Astrocyte of the spinal cord (primary cell): ENCODE measurements at regions not wholly inside any gene's neighbourhood (a gene's known extent, or its start where the extent isn't known, plus 50 kb on each side); places are given as distances from the start of the nearest gene placed in this dataset.

ENCODE experiments used
- DNase-seq: peaks from one replicate; pipeline ENCODE4 v3.0.0; 2011; ENCODE audit warnings: low read depth, low spot score
- H3K4me3 ChIP-seq: 2 replicates; pipeline ENCODE4 v1.5.1; 2011; ENCODE audit warnings: low read depth, mild to moderate bottlenecking, low read length, moderate library complexity
- in situ Hi-C: cut with HindIII; loops from 2 replicates; pipeline ENCODE4 v1.10.0; 2017; ENCODE audit warnings: low sequenced_read_pairs
- TF ChIP-seq, protein P1 (sequence below): IDR thresholded peaks from 2 replicates; pipeline ENCODE4 v1.5.1; 2012; ENCODE audit warnings: low read depth, mild to moderate bottlenecking, low read length, inconsistent platforms

DNA sequence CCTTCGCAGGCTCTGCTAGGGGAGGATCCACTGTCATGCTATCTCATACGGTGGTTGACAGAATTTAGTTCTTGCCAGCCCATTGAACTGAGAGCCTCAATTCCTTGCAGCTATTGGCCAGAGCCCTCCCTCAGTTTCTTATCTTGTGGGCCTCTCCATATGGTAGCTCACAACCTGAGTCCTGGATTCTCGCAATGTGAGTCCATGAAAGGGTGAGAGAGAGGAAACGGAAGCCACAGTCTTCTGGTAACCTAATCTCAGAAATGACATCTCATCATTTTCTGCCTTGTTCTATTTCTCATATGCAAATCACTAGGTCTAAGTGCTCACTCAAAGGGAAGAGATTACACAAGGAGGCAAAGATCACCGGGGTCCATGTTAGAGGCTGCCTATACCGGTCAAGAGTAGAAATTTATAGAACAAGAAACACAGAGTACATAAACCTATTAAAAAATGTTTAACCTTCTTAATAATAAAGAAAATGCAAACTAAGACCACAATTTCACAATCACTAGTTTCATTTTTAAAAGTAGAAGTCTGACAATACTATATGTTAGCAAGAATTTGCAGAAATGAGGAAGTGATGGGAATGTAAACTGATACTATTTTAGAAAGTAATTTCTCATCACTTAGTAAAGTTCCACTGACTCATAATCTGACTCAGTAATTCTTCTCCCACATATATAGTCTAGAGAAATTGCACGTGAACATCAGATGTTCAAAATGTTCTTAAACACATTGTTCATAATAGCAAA lies 378.4 kb upstream of the AGTR1 start:
- in situ Hi-C loops: no loop called here
- TF ChIP-seq, protein P1, sequence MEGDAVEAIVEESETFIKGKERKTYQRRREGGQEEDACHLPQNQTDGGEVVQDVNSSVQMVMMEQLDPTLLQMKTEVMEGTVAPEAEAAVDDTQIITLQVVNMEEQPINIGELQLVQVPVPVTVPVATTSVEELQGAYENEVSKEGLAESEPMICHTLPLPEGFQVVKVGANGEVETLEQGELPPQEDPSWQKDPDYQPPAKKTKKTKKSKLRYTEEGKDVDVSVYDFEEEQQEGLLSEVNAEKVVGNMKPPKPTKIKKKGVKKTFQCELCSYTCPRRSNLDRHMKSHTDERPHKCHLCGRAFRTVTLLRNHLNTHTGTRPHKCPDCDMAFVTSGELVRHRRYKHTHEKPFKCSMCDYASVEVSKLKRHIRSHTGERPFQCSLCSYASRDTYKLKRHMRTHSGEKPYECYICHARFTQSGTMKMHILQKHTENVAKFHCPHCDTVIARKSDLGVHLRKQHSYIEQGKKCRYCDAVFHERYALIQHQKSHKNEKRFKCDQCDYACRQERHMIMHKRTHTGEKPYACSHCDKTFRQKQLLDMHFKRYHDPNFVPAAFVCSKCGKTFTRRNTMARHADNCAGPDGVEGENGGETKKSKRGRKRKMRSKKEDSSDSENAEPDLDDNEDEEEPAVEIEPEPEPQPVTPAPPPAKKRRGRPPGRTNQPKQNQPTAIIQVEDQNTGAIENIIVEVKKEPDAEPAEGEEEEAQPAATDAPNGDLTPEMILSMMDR: no peak
- H3K4me3 ChIP-seq: no peak overlapping the region
- DNase-seq: peak; percentile 81

DNA sequence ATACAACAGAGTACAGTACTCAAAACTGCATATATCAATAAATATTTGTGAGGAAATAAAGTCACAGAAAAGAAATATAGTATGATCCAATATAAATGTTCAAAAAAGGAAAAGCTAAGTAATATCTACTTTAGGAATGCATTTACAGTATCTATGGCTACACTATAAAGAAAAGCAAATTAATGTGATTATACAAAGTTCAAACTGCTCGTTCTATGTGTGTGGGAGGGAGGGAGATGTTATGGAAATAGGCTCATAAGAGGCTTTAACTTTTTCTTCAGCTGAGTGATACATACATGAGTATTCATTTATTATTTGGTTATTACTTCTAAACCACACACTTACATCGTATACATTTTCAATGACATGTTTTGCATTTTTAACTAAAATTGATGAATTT lies 377.7 kb upstream of the AGTR1 start:
- TF ChIP-seq, protein P1: no peak
- H3K4me3 ChIP-seq: no peak overlapping the region
- DNase-seq: no peak
- in situ Hi-C loops: no loop called here

DNA sequence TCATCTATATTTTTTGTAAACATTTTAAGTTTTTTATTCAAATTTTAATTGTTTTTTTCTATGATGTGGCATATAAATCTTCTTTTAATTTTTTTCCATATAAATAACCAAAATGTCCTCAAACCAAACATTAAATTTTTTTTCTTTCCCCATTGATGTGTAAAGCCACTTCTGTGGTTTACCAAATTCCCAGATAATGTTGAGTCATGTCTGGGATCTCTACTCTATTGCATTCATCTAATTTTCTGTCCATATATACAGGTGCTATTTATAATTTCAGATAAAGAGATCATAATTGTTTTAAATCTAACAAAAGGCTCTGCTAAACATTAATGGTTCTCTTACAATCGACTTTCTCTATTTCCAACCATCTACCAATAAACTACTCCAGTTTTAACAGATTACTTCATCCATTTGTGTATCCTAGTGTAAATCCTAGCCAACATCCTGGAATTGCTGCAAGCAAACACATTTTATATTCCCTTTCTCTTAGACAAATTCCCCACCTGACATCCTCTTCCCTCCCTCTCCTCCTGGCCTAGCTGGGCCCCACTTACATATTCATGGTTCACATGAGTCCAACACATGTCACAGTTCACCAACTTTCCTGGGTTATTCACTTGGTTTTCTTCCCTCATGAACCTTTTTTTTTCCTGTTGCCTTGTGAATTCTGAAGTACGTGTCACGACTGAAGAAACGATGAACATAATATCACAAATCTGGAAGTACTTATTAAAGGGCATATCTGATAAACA lies 368.0 kb upstream of the AGTR1 start:
- H3K4me3 ChIP-seq: no peak overlapping the region
- TF ChIP-seq, protein P1: no peak
- in situ Hi-C loops: no loop called here
- peak; percentile 48 for DNase-seq

DNA sequence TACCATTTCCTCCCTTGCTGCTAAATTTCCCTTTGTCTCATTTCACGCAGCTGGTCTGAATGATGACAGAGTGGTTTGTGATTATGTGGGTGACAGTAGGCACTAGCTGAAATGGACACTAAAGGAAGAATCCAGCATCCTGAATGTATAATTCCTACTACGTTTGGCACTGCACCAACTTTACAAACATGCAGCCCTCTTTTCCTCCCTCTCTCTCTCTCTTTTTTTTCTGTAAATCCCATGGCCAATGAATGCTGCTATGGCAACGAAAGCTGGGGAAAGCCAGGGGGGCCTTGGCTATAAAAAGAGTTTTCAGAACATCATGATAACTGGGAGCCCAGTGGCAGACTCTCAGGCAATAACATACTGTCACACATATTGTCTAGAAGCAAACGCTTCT lies 367.2 kb upstream of the AGTR1 start:
- in situ Hi-C loops: no loop called here
- no peak overlapping the region for H3K4me3 ChIP-seq
- TF ChIP-seq, protein P1: no peak
- no peak for DNase-seq

DNA sequence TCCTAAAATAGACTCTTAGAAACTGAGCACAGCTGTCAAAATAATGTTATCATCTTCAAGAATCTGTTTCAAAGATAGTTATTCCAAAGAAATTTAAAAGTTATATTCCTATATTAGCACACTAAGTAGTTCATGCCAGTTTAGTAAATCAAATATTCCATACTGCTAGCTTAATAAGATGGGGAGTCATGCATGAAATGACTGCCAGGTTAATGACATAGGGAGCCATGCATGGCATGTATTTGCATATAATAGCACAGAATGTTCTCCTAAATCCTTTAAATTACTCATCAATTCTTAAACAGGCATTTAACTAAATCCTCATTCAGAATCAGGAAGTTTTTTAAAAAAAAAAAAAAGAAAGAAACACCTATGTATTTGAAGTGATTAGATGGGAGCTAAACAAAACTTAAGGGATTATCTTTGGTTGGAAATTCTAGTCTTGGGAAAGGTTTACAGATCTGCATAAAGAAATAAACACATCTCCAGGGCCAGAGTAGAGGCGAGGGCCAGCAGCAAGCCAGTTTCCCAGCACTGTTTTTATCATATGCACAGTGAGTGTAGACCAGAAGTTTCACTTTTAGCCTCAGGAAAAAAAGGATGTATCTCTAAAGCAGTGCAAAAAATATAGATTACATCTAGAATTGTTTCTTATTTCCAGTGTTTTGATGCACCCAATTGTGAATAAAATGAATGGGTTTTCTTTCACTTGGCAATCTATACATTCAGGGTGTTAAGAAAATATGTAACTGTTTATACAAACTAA lies 366.4 kb upstream of the AGTR1 start:
- TF ChIP-seq, protein P1: no peak
- in situ Hi-C loops: no loop called here
- H3K4me3 ChIP-seq: no peak overlapping the region
- peak; percentile 5 for DNase-seq

DNA sequence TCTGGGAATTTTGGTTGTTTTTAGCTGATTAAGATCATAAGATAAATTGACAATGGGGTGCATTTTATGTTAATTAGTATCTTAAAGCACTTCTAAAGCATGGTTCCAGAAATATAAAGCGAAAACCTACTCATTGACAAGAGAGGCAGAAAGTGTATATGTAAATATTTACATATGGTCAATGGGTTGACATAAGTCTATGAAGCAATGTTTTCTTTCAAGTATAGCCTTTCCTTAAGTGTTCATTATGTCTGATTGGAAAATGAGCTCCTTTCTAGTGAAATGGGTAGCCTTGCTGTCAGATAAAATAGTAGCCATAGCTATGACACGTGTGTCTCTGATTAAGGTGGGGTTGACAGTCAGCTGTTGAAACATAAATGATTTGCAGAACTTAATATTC lies 365.2 kb upstream of the AGTR1 start:
- no peak for DNase-seq
- in situ Hi-C loops: no loop called here
- TF ChIP-seq, protein P1: no peak
- no peak overlapping the region for H3K4me3 ChIP-seq
